Stimulated activated CD4-positive, alpha-beta T cell treated with anti-CD3 and anti-CD28 coated beads, Interleukin-12 subunit alpha, Interleukin-12 subunit beta, amount 100 ng/mL, for 24 hours (primary cell): ENCODE measurements at regions not wholly inside any gene's neighbourhood (a gene's known extent, or its start where the extent isn't known, plus 50 kb on each side); places are given as distances from the start of the nearest gene placed in this dataset.

Source experiments
- DNase-seq, 2 experiments: peaks; one replicate each; pipeline ENCODE4 v3.0.0-alpha.2; 2020; ENCODE audit warnings: low read depth in 2 of 2

DNA sequence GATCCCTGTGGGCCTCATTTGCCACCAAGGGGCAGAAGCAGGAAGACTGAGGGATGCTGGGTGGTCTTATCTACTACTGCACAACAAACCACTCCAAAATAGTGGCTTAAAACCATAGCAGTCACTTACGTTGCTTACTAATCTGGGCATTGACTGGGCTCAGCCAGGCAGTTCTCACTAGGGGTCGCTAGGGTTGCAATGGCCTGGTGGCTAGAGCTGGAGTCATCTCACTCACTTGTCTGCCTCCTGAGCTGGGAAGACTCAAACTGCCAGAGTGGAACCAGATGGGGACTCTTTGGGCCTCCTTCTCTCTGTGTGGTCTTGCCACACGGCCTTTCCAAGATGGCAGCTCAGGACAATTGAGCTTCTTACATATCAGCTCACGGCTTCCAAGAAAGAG is 216.3 kb upstream of the BCOR start:
- no peak for DNase-seq

DNA sequence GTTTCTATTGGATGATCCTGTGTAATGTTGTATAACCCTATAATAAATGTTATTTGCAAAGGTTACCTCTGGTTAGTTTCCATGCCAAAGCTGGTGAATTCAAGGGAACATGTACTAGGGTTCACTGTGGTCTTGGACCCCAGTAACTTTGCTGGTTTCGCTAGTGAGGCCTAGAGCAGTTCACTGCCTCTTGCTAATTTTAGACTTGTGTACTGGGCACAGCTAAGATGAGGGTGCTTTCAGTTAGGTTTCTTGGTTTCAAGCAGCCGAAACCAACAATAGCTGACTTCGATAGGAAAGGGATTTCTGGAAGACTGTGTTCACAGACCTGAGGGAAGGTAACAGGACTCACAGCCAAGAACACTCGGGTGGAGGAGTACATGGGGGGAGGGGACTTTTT is 215.5 kb upstream of the BCOR start:
- no peak for DNase-seq

DNA sequence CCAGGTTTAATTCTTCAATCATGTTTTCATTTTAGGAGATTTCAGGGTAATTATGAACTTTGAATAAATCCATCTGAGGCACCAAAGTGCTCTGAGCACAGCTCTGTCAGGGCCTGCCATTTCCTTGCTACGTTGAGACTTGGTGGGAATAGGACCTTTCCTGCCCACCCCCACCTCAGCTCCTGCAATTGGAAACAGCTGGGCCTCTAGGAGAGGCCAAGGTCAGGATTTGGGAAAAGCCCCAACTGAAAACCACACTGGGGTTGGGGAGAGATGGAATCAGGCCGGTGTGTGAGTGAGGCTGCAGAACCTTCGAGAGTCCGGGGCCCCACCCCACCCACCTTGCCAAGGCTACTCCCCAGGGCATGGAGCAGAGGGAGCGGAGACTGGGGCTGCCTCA is 212.7 kb upstream of the BCOR start:
- DNase-seq: no peak

DNA sequence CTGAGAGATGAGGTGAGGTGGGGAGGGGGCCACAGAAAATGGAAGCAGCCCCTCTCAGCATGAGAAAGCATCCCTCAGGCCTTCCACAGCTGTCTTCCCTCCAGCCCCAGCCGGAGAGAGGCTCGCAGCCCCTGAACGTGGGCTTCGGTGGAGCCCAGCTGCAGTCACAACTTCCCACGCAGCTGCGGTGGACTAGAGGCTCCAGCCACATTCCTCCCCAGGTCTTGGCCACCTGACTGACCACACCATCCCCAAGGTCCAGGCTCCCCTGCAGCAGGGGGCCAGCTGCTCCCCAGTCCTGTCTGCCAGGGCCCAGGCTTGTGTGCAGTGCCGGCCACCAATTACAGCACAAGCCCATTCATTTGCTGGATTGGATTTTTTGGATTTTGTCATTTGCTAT is 212.3 kb upstream of the BCOR start:
- no peak for DNase-seq

DNA sequence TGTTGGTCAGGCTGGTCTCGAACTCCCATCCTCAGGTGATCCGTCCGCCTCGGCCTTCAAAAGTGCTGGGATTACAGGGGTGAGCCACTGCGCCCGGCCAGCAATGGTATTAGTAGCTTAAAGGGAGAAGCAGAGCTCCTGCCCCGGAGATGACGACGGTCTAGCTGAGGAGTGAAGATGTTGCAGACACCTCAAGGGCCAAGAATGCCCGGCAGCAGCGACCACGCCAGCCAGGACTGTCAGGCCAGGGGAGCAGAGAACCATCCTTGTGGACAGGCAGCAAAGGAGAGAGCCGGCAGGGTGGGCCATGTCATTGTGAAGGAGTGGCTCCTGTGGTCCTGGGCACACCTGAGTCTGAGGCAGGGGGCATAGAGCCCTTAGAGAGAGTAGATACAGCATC is 210.1 kb upstream of the BCOR start:
- DNase-seq: no peak

DNA sequence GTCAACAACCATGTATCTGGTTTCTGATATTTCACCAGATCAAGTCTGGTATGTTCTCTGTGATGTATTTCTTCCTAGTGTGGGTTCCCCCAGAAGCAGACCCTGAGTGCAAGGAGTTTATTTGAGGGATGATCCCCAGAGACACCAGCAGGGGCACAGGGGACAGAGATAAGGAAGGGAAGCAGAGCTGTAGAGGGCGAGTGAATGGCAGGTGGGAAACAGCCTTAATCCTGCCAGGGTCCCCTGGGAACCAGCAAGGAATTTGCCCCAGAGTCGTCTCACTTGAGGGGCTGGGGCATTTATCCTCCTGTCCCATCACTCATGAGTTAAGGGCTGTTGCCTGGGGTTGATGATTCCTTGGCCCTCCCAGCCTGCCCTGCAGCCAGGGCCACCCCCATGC is 206.4 kb upstream of the BCOR start:
- no peak for DNase-seq

DNA sequence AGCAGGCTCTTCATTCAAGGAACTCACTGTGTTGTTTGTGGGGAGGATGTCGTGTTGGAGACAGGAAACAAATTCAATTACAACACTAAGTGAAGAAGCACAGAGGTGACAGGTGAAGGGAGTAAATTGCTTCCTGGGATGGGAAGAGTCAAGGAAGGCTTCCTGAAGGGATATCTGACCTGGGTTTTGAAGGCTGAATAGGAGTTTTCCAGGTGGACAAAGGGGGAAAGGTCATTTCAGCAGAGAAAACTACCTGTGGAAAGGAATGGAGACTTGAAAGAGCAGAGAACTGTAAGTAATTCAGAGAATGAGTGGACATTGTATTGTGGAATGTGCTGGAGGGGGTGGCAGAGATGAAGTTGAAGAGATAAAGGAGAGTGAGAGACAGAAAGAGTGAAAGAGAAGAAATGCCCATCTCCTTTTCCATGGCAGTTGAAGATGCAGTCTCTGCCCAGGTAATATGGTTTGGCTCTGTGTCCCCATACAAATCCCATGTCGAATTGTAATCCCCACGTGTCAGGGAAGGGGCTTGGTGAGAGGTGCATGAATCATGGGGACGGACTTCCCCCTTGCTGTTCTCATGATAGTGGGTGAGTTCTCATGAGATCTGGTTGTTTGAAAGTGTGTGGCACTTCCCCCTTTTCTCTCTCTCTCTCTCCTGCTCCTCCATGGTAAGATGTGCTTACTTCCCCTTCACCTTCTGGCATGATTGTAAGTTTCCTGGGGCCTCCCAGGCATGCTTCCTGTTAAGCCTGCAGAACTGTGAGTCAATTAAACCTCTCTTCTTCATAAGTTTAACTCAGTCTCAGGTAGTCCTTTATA is 205.7 kb upstream of the BCOR start:
- no peak for DNase-seq

DNA sequence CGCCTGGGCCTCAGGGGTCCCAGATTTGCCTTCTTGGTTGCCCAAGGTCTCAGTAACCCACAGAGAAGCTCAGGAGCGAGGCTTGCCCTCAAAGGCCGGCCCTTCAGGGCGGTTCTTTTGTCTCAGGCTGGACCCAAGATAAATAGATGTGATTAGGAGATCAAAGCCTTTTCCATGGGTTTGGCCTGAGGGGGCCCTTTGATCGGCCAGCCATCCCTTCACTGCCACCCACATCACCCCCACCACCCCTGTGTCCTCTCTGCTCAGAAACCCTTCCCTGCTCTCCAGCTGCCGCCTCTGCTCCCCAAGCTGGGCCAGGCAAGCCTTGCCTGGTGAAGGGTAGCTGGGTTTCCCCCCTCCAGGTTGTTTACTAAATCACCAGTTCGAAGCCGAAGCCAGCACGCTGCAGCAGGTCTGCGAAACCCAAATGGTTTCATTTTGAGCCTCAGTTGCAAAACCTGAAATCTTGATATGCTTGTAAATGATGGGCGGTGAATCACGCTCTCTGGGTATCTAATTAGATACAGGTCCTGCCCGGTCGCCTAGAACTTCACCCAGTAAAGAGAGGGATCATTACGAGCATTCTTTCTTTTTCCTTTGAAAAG is 202.6 kb upstream of the BCOR start:
- no peak for DNase-seq

DNA sequence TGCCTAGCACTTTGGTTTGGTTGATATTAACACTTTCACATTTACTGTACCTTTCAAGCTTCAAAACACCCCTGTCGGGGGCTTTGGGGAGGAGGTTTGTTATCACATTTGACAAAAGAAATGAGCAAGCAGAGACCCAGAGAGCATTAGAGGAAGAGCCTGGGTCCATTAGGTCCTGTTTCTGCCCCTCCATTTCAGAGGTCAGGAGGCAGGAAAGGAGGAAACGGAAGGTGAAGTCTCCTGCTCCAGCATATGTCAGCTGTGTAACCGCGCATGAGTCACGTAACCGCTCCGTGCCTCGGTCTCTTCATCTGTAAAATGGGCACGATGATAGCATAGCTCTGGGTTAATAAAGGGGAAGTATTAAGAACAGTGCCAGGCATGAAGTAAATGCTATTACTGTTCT is 201.9 kb upstream of the BCOR start:
- no peak for DNase-seq

DNA sequence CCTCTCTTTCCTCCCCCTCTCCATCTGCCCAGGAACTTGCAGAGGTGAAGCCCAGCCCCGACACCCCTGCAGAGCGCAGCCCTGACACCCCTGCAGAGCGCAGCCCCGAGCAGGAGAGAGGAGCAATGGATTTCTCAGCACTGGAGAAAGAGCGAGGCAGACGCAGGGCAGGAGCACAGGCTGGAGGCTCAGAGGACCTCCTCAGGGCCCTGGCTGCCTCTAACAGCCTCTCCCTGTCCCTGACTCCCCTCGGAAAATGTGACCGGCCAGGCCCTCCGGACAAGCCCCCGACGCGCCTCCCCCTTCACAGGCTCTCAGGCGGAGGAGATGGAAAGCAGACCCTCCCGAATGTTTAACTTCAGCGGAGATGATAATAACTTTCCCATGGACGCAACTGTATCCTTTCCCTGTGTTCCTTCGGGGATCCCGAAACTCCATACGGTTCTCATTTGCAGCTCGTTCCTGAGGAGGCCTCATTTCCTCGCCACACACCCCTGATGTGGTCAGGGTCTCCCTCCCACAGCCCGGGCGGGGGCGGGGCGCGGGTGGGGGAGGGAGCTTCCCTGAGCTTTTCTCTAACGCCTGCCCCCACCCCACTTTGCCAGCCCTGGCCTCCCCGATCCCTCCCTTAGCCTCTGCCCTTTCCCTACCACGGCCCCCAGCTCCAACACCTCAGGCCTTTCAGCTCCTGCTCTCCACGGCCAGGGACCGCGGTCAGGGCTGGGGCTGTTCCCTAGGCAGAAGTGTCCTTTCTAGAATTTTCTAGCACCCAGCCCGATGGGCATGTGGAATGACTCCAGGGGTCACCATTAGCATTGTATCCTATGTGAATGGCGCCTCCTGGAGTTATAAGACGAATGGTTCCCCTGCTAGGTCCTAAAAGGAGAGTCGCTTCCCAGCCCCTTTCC is 201.1 kb upstream of the BCOR start:
- no peak for DNase-seq

DNA sequence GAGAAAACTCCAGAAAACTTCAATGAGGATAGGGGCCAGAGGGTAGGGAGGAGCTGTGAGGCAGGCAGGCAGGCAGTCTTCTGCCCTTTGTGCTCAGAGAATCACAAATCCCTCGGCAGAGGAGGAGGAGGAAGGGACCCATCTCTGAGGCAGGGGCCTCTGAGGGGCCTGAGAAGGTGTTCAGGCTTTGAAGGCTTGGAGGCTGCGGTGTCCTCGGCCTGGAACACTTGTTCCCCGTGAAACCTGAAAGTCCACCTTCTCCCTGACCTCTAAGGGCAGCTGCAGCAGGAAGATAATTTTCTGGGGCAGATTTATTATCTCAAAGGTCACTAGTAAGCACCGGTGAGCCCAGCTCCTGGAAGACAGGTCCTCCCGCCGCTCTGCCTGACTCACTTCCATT is 200.3 kb upstream of the BCOR start:
- DNase-seq: no peak

DNA sequence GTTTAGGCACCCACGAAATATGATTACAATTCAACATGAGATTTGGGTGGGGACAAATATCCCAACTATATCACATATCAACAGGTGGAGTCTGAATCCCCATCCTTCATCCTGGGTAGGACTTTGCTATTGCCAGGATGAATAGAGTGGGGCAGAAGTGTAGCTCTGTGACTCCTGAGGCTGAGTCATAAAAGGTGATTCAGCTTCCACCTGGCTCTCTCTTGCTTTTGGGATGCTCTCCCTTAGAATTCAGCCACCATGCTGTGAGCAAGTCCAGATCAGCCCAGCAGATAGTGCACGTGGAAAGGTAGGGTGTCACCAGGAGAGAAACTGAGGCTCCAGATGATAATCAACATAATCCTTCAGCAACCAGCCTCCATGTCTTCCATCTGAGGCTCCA is 193.8 kb upstream of the BCOR start:
- DNase-seq: no peak

DNA sequence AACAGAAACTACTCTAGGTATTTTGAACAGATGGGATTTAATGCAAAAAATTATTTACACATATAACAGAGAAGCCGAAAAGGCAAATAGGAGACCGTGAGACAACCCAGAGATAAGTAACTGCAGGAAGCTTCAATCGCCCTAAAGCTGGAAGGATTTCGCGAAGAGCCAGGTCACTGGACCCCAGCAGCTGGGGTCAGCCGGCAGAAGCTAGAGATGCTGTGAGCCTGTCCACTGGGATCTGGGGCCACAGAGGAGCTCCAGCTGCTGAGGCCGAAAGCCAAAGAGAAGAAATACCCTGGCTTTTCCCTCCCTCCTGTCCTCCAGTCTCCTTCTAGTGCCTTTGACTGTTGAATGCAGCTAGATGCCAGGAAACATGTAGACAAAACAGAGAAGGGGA is 192.8 kb upstream of the BCOR start:
- no peak for DNase-seq

DNA sequence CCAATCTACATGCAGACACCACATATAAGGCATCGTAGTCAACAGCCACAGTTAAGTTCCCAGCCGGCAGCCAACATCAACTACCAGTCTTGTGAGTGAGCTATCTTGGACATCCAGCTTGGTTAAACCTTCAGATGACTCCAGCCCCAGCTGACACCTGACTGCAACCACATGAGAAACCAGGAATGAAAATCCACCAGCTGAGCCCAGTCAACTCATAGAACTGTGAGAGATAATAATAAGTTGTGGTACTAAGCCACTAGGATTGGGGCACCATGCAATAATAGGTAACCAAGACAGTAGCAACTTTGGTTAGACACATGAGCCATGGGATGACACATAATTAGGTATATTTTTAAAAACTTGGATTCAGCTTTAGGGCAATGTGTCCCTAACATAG is 188.1 kb upstream of the BCOR start:
- no peak for DNase-seq

DNA sequence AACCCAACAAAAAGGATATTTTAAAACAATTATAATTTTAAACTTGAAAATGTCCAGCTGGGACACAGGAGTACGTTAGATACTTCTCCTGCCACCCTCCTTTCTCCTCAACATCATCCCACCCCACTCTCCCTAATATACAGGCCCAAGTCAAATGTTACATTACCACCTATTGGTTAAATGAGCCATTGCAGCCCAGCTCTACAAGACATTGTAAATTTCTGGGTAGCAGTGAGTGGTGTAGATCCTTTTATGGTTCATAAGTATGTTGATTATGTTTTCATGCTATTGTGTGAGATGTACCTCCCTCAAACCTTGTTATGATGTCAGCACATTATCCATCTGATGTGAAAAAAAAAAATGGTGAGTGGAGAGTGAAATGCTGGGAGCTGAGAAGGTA is 187.1 kb upstream of the BCOR start:
- DNase-seq: no peak

DNA sequence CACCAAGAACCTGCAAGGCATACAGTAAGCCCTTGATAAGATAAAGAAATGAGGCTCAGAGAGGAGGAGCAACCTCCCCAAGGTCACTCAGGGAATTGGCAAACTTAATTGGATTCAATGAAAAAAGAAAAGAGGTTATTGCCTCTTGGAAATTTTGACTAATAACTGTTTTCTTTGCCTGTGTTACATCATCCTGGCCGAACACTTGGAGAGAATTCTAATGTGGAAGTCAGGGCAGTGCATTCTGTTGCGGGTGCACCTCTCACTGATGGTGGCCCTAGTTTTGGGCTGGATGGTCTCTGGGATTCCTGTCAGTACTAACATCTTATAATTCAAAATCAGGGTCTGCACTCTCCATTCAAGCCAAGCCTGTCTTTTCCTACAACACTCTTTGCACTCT is 186.2 kb upstream of the BCOR start:
- no peak for DNase-seq

DNA sequence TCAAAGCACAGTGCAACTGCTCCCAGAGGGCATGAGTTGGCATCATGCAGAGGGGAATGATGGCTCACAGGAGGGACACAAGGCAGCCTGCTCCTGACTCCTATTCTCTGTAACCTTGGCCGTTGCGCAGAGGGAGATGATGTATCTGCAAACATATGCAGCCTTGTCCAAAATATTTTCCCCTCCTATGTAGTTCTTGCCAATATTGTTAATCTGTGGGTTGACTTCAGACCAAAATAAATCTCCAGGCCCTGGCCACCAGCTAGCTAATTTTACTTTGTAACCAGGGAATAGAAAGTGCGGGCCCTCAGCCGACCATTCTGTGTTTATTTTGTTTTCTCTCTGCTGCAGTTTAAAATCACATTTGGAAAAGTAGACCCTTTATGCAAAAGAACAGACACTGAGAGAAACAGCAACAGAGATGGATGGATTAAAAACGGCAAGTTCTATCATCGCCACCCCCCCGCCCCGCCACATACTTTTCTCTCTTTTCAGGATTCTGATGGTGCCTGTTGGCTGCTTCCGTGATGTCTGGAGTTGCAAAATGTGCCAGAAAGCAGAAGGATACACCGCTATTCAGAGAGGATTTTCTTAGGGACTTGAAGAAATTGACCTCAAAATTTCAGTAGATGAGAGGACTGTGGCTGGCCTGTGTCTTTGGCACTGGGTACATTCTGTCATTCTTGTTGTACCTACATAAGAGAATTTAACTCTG is 185.3 kb upstream of the BCOR start:
- no peak for DNase-seq

DNA sequence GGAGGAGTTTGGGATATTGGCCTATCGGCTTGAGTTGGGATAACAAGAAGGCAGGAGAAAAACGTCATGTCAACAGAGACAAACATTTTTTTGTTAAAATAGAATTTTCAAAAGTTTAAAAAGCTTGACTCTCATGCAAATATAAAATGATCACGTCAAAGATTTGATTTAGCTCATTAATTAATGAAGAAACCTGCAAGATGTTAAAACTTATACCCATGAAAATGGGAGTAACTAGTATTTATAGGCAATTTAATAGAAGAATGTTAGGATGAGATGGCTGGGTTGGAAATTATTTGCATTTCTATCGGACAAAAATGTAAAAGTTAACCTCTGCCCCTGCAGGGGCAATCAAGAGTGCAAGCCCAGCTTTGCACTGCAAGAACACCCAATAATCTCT is 184.6 kb upstream of the BCOR start:
- DNase-seq: no peak

DNA sequence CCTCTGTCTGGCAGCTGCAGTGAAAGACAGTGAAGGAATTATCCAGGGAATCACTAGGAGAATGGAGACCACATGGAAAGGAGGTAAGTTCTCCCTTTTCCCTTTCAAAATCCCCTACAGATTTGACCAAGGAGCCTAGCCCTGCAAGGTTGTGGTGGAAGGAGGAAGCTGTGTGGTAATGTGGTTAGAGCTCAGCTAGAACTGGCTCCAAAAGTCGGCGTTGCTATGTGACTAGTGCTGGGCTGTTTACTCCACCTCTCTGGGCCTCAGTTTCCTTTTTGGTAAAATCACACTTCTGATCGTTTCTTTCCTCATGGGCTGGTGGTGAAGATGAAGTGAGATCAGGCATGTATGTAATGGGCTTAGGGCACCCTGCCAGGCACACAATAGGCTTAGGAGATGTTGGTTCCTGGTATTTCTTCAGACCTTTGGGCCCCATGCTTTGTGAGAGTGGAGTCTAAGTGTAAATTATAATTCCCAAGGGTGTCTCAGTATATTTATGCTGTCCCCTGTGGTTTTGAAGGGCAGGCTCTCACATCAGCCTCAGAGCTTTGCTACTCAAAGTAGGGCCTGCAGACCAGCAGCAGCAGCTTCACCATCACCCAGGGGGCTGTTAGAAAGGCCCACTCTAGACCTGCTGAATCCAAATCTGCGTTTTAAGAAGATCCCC is 183.7 kb upstream of the BCOR start:
- no peak for DNase-seq

DNA sequence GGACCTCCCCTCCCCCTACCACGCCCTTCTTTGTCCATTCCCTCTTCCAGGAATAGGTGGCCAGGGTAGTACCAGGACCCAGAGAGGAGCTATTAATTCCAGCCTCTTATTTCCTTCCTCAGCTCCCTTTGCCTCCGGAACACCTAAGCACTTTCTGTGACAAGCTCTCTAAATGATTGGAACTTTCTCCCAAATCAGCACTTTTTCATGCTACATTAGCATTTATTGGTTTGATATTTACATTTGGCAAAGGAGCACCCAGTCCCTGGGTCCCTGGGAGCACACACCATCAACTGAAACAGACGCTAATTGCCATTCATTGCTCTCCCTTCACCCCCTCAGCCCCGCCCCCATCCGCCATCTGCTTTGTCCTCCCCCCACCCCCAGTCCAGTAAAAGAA is 182.0 kb upstream of the BCOR start:
- DNase-seq: no peak

DNA sequence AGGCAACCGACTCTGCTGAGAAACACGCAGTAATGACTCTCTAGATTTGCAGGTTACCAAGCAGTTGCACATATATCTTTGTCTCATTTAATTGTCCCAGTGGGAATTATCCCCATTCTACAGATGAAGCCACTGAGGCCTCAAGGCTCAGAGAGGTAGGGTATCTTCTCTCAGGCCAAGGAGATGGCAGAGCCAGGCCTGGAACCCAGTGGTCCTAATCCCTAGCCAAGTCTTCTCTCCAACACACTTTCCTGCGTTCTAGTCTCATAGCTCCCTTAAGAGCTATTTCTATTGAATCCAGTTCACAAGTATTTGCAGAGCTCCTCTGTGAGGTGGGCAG is 181.3 kb upstream of the BCOR start:
- no peak for DNase-seq
